Stimulated activated CD8-positive, alpha-beta memory T cell treated with anti-CD3 and anti-CD28 coated beads, Interleukin-15, amount 100 ng/mL, for 1 hour (primary cell): ENCODE measurements at regions not wholly inside any gene's neighbourhood (a gene's known extent, or its start where the extent isn't known, plus 50 kb on each side); places are given as distances from the start of the nearest gene placed in this dataset.

Experiments
- DNase-seq: peaks from one replicate; pipeline ENCODE4 v3.0.0-alpha.2; 2020; ENCODE audit warnings: low read depth

- no peak for DNase-seq
Measured at GRCh38 chr3:194837457-194838127, 151.9 kb downstream of the FAM43A start.

GRCh38 chr3:194838236-194838635 lies 152.6 kb downstream of the FAM43A start:
- DNase-seq = no peak

GRCh38 chr3:194840661-194841514 lies 155.2 kb downstream of the FAM43A start:
- no peak for DNase-seq

GRCh38 chr3:194841515-194841841 lies 155.8 kb downstream of the FAM43A start:
- no peak for DNase-seq

- DNase-seq = no peak
Measured at GRCh38 chr3:194843556-194843955, 157.9 kb downstream of the FAM43A start.

GRCh38 chr3:194844046-194844445 lies 158.4 kb downstream of the FAM43A start:
- no peak for DNase-seq

- DNase-seq = no peak
Measured at GRCh38 chr3:194849166-194849875, 163.6 kb downstream of the FAM43A start.

GRCh38 chr3:194851254-194851653 lies 165.6 kb downstream of the FAM43A start:
- DNase-seq = no peak

- no peak for DNase-seq
Measured at GRCh38 chr3:194851941-194852340, 166.3 kb downstream of the FAM43A start.

- DNase-seq = no peak
Measured at GRCh38 chr3:194852345-194852744, 166.7 kb downstream of the FAM43A start.

GRCh38 chr3:194852831-194853508 lies 167.3 kb downstream of the FAM43A start:
- DNase-seq = no peak

- no peak for DNase-seq
Measured at GRCh38 chr3:194854206-194854605, 168.5 kb downstream of the FAM43A start.

- no peak for DNase-seq
Measured at GRCh38 chr3:194854659-194855390, 169.1 kb downstream of the FAM43A start.

GRCh38 chr3:194856296-194856695 lies 170.6 kb downstream of the FAM43A start:
- no peak for DNase-seq

- DNase-seq = no peak
Measured at GRCh38 chr3:194857469-194858113, 171.9 kb downstream of the FAM43A start.

GRCh38 chr3:194858382-194858781 lies 172.7 kb downstream of the FAM43A start:
- DNase-seq = no peak

- no peak for DNase-seq
Measured at GRCh38 chr3:194860725-194861124, 175.0 kb downstream of the FAM43A start.

- DNase-seq = no peak
Measured at GRCh38 chr3:194861375-194861774, 175.7 kb downstream of the FAM43A start.

- DNase-seq = no peak
Measured at GRCh38 chr3:194865061-194865460, 179.4 kb downstream of the FAM43A start.

- no peak for DNase-seq
Measured at GRCh38 chr3:194865615-194866014, 179.9 kb downstream of the FAM43A start.

- no peak for DNase-seq
Measured at GRCh38 chr3:194866236-194866635, 180.6 kb downstream of the FAM43A start.
